GM12874 (cell line): ENCODE measurements at regions not wholly inside any gene's neighbourhood (a gene's known extent, or its start where the extent isn't known, plus 50 kb on each side); places are given as distances from the start of the nearest gene placed in this dataset.
A peak's percentile ranks its signal among the peaks of the same experiment; 100 is the strongest.

Source experiments
- CTCF ChIP-seq: IDR thresholded peaks from 2 replicates; pipeline ENCODE4 v1.5.1; 2011; ENCODE audit warnings: low read depth, mild to moderate bottlenecking, control low read depth, low read length, moderate library complexity; ENCODE audit not compliant: insufficient read depth

DNA sequence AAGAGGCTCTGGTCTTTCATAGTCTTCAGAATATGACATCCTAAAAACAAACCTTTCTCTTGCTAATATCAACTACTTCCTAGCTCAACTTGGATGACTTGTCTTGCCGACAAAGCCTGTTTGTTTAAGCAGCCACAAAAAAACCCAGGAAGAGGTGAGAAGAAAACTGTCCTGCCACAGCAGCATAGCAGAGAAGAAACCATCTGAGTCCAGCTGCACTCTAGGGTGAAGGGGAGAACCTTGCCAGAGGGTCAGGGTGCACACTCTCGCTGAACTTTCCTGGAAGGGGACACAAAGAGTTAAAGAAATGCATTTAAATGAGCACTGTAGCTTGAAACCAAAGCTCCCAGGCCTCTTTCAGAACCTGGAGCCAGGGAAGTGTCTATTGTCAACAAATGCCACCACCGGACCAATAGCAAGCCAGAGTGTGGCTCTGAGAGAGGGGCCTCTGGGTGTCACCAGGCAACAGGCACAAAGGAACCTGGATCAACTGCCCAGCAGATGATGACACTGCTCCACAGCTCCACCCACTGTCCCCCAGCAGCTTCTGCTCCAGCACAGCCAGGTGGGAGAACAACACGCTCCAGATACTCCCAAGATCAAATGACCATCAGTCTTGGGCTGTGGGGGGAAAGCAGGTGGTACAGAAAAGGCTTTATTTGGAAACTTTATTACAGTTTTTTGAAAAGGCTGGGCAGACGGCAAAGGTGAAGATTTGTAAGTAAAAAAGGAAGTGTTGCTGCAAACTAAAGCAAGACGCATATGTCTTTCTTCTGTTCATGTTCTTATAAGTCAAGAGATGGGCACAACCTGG lies 105.7 kb downstream of the RASSF10 start:
- TF ChIP-seq CTCF: peak; percentile 27; the same call in 1 of the 2 replicates

GRCh38 chr11:13115380-13115675 lies 106.2 kb downstream of the RASSF10 start:
- TF ChIP-seq CTCF: no peak

GRCh38 chr11:13116491-13116890 lies 107.4 kb downstream of the RASSF10 start:
- no peak for TF ChIP-seq CTCF

DNA sequence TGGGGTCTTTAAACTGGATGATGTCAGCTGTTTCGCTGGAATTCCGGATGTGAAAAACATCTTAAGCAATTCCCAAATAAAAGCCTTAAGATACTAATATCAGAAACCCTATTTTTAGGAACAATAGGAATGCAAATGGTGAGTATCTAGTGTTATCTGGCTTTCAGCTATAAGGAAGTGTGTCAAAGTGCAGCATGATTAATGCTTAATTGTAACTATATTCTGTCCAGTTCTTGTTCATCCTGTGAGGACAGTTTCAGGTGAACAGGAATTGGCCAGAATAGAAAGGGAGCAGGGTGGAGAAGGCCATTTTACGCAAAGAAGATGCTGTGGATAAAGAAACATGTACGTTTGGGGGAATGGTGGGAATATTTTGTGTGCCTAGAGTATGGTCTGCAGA lies 108.2 kb downstream of the RASSF10 start:
- no peak for TF ChIP-seq CTCF

- TF ChIP-seq CTCF: no peak
Measured at GRCh38 chr11:13118194-13118593, 109.1 kb downstream of the RASSF10 start.

GRCh38 chr11:13118650-13119049 lies 109.5 kb downstream of the RASSF10 start:
- TF ChIP-seq CTCF: no peak

DNA sequence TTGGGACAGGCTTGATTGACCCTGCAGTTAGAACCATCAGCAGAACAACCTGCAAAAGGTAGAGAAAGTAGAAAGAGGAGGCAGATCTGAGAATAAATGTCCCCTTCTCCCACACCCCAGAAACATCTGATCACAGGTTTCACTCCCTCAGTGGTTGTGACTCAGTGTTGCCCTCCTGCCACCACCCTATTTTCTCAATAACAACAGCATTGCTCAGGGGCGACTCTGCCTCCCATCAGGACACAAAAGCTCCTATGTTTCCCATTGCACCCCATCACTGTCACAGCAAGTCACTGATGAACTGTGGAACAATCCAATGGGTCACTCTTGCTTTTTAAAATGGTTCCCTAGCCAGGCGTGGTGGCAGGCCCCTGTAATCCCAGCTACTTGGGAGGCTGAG lies 110.2 kb downstream of the RASSF10 start:
- no peak for TF ChIP-seq CTCF
